HEK293 (cell line): ENCODE measurements at regions not wholly inside any gene's neighbourhood (a gene's known extent, or its start where the extent isn't known, plus 50 kb on each side); places are given as distances from the start of the nearest gene placed in this dataset.

ENCODE experiments used
- GLIS2 ChIP-seq: fragments of 450-650 bp; formaldehyde crosslinking; IDR thresholded peaks from 2 replicates; pipeline ENCODE4 v1.5.1; 2016; ENCODE audit warnings: missing biosample characterization, missing genetic modification characterization
- PRDM1 ChIP-seq: fragments of 450-650 bp; formaldehyde crosslinking; IDR thresholded peaks from 2 replicates; pipeline ENCODE4; 2016; ENCODE audit warnings: missing biosample characterization, missing genetic modification characterization
- SETDB1 ChIP-seq: IDR thresholded peaks from one replicate; pipeline ENCODE4 v1.6.1; 2017; ENCODE audit warnings: mild to moderate bottlenecking, low read length, moderate library complexity, mixed read lengths; ENCODE audit not compliant: insufficient read length
- YY1 ChIP-seq: fragments of 450-650 bp; formaldehyde crosslinking; IDR thresholded peaks from 2 replicates; pipeline ENCODE4 v1.5.1; 2018; ENCODE audit warnings: missing biosample characterization, missing genetic modification characterization
- ZNF140 ChIP-seq: fragments of 450-650 bp; formaldehyde crosslinking; IDR thresholded peaks from 2 replicates; pipeline ENCODE4 v1.5.1; 2016; ENCODE audit warnings: missing biosample characterization, missing genetic modification characterization
- ZNF175 ChIP-seq: fragments of 450-650 bp; formaldehyde crosslinking; IDR thresholded peaks from 2 replicates; pipeline ENCODE4 v1.5.1; 2016; ENCODE audit warnings: missing biosample characterization, missing genetic modification characterization
- ZNF600 ChIP-seq: fragments of 450-650 bp; formaldehyde crosslinking; IDR thresholded peaks from 2 replicates; pipeline ENCODE4 v1.5.1; 2016; ENCODE audit warnings: missing biosample characterization, missing genetic modification characterization
- ZNF791 ChIP-seq: fragments of 450-650 bp; formaldehyde crosslinking; IDR thresholded peaks from 2 replicates; pipeline ENCODE4 v1.5.1; 2016; ENCODE audit warnings: missing biosample characterization, missing genetic modification characterization
- TF ChIP-seq, protein P1 (sequence below): fragments of 450-650 bp; formaldehyde crosslinking; IDR thresholded peaks from 2 replicates; pipeline ENCODE4 v1.5.1; 2016; ENCODE audit warnings: missing biosample characterization, missing genetic modification characterization
- TF ChIP-seq, protein P2 (sequence below): fragments of 450-650 bp; formaldehyde crosslinking; IDR thresholded peaks from 2 replicates; pipeline ENCODE4 v1.5.1; 2016; ENCODE audit warnings: missing biosample characterization, missing genetic modification characterization
- TF ChIP-seq, protein P3 (sequence below): fragments of 450-650 bp; formaldehyde crosslinking; IDR thresholded peaks from 2 replicates; pipeline ENCODE4 v1.5.1; 2016; ENCODE audit warnings: missing biosample characterization, missing genetic modification characterization, low read depth
- TF ChIP-seq, protein P4 (sequence below): IDR thresholded peaks from 2 replicates; pipeline ENCODE4 v1.6.1; 2011; ENCODE audit warnings: mild to moderate bottlenecking, low read depth, low read length, borderline replicate concordance
- TF ChIP-seq, protein P5 (sequence below): fragments of 450-650 bp; formaldehyde crosslinking; IDR thresholded peaks from 2 replicates; pipeline ENCODE4 v1.5.1; 2016; ENCODE audit warnings: missing biosample characterization, missing genetic modification characterization

DNA sequence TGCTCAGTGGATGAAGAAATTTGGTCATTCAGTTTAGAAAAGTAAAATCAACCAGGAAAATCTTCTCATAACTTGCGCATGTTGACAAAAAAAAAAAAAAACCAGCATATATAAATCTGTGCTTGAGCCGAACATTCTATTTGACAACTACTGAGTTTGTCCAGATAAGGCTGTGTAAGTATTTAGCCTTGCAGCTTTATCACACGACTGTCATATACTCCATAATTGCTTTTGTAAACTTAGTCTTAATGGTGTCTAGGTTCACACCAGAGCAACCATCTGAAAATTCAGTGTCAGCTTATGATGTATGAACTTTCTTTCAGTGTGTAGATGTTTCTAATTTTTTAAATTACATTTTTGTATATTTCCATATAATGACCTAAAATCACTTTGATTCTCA, 1173.8 kb upstream of the TMPRSS15 start:
- TF ChIP-seq, protein P1, sequence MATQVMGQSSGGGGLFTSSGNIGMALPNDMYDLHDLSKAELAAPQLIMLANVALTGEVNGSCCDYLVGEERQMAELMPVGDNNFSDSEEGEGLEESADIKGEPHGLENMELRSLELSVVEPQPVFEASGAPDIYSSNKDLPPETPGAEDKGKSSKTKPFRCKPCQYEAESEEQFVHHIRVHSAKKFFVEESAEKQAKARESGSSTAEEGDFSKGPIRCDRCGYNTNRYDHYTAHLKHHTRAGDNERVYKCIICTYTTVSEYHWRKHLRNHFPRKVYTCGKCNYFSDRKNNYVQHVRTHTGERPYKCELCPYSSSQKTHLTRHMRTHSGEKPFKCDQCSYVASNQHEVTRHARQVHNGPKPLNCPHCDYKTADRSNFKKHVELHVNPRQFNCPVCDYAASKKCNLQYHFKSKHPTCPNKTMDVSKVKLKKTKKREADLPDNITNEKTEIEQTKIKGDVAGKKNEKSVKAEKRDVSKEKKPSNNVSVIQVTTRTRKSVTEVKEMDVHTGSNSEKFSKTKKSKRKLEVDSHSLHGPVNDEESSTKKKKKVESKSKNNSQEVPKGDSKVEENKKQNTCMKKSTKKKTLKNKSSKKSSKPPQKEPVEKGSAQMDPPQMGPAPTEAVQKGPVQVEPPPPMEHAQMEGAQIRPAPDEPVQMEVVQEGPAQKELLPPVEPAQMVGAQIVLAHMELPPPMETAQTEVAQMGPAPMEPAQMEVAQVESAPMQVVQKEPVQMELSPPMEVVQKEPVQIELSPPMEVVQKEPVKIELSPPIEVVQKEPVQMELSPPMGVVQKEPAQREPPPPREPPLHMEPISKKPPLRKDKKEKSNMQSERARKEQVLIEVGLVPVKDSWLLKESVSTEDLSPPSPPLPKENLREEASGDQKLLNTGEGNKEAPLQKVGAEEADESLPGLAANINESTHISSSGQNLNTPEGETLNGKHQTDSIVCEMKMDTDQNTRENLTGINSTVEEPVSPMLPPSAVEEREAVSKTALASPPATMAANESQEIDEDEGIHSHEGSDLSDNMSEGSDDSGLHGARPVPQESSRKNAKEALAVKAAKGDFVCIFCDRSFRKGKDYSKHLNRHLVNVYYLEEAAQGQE (tag by site-specific recombination): no peak
- TF ChIP-seq ZNF791 (tag by site-specific recombination) (no peak), GLIS2 (no peak), ZNF140 (no peak), ZNF600 (tag by site-specific recombination) (no peak), YY1 (no peak), SETDB1 (no peak), PRDM1 (tag by site-specific recombination) (no peak), ZNF175 (tag by site-specific recombination) (no peak)
- TF ChIP-seq, protein P2, sequence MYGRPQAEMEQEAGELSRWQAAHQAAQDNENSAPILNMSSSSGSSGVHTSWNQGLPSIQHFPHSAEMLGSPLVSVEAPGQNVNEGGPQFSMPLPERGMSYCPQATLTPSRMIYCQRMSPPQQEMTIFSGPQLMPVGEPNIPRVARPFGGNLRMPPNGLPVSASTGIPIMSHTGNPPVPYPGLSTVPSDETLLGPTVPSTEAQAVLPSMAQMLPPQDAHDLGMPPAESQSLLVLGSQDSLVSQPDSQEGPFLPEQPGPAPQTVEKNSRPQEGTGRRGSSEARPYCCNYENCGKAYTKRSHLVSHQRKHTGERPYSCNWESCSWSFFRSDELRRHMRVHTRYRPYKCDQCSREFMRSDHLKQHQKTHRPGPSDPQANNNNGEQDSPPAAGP (tag by site-specific recombination): no peak
- TF ChIP-seq, protein P3, sequence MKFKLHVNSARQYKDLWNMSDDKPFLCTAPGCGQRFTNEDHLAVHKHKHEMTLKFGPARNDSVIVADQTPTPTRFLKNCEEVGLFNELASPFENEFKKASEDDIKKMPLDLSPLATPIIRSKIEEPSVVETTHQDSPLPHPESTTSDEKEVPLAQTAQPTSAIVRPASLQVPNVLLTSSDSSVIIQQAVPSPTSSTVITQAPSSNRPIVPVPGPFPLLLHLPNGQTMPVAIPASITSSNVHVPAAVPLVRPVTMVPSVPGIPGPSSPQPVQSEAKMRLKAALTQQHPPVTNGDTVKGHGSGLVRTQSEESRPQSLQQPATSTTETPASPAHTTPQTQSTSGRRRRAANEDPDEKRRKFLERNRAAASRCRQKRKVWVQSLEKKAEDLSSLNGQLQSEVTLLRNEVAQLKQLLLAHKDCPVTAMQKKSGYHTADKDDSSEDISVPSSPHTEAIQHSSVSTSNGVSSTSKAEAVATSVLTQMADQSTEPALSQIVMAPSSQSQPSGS (tag by site-specific recombination): no peak
- TF ChIP-seq, protein P4, sequence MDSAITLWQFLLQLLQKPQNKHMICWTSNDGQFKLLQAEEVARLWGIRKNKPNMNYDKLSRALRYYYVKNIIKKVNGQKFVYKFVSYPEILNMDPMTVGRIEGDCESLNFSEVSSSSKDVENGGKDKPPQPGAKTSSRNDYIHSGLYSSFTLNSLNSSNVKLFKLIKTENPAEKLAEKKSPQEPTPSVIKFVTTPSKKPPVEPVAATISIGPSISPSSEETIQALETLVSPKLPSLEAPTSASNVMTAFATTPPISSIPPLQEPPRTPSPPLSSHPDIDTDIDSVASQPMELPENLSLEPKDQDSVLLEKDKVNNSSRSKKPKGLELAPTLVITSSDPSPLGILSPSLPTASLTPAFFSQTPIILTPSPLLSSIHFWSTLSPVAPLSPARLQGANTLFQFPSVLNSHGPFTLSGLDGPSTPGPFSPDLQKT: no peak
- TF ChIP-seq, protein P5, sequence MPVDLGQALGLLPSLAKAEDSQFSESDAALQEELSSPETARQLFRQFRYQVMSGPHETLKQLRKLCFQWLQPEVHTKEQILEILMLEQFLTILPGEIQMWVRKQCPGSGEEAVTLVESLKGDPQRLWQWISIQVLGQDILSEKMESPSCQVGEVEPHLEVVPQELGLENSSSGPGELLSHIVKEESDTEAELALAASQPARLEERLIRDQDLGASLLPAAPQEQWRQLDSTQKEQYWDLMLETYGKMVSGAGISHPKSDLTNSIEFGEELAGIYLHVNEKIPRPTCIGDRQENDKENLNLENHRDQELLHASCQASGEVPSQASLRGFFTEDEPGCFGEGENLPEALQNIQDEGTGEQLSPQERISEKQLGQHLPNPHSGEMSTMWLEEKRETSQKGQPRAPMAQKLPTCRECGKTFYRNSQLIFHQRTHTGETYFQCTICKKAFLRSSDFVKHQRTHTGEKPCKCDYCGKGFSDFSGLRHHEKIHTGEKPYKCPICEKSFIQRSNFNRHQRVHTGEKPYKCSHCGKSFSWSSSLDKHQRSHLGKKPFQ: no peak
